SH-SY5Y (cell line): ENCODE measurements at regions not wholly inside any gene's neighbourhood (a gene's known extent, or its start where the extent isn't known, plus 50 kb on each side); places are given as distances from the start of the nearest gene placed in this dataset.

Experiments used
- GATA2 ChIP-seq: IDR thresholded peaks from 2 replicates; pipeline ENCODE4 v1.6.1; 2011; ENCODE audit warnings: mild to moderate bottlenecking, low read depth, low read length
- GATA3 ChIP-seq: IDR thresholded peaks from 2 replicates; pipeline ENCODE4 v1.6.1; 2011; ENCODE audit warnings: low read depth, mild to moderate bottlenecking, low read length, moderate library complexity

DNA sequence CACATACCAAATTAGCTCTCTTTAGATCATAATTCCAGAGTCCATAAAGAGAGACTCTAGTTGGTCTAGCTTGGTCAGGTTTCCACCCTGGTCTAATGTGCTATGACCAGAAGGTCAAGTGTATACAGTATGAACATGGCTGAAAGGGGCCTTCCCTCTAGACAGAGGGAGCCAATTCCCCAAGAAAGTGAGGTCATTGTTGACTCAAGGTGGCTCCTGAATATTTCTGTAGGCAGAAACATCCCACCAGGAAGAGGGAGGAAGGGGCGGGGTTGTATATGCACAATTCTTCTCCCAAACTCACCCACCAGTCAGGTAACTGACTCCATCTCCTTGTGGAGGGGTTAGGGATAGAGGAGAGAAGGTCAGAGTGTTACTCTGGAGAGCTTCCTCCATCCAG, 281.8 kb upstream of the PLET1 start:
- TF ChIP-seq GATA3 (no peak), GATA2 (no peak)
